ENCODE measurements at regions not wholly inside any gene's neighbourhood (a gene's known extent, or its start where the extent isn't known, plus 50 kb on each side); places are given as distances from the start of the nearest gene placed in this dataset.

GRCh38 chr14:82390586-82390985 is 856.9 kb upstream of the SEL1L start:
- TF ChIP-seq CTCF (IDR thresholded peaks at IDR 0.05), result no peak
- no peak for DNase-seq
- Histone ChIP-seq H3K4me1 (no peaks in the 10 kb centered on the region), H3K36me3 (no peaks in the 10 kb centered on the region), H3K4me3 (no peak overlapping the region), H3K27me3 (ENCODE audit: low read depth) (no peaks in the 10 kb centered on the region), H3K27ac (no peak overlapping the region), H3K9me3 (no peaks in the 10 kb centered on the region)
- intact Hi-C loops (cut with DNase I), result no loop called here
- ATAC-seq, result no peak

GRCh38 chr14:82394916-82395315 is 861.3 kb upstream of the SEL1L start:
- no peaks in the 10 kb centered on the region for H3K9me3 ChIP-seq
- DNase-seq, result no peak
- H3K36me3 ChIP-seq, result no peaks in the 10 kb centered on the region
- H3K27me3 ChIP-seq (ENCODE audit: low read depth), result no peaks in the 10 kb centered on the region
- no peak for ATAC-seq
- TF ChIP-seq CTCF (IDR thresholded peaks at IDR 0.05), result no peak
- H3K27ac ChIP-seq, result no peak overlapping the region
- H3K4me3 ChIP-seq, result no peak overlapping the region
- intact Hi-C loops (cut with DNase I), result no loop called here
- no peaks in the 10 kb centered on the region for H3K4me1 ChIP-seq

GRCh38 chr14:82398256-82398655 is 864.6 kb upstream of the SEL1L start:
- intact Hi-C loops (cut with DNase I), result no loop called here
- Histone ChIP-seq H3K36me3 (no peaks in the 10 kb centered on the region), H3K9me3 (no peaks in the 10 kb centered on the region), H3K4me1 (no peaks in the 10 kb centered on the region), H3K27me3 (ENCODE audit: low read depth) (no peaks in the 10 kb centered on the region), H3K27ac (no peak overlapping the region), H3K4me3 (no peak overlapping the region)
- ATAC-seq, result no peak
- no peak for DNase-seq
- TF ChIP-seq CTCF (IDR thresholded peaks at IDR 0.05), result no peak

- Histone ChIP-seq H3K4me1 (no peaks in the 10 kb centered on the region), H3K36me3 (no peaks in the 10 kb centered on the region), H3K9me3 (no peaks in the 10 kb centered on the region), H3K27me3 (ENCODE audit: low read depth) (no peaks in the 10 kb centered on the region), H3K4me3 (no peak overlapping the region), H3K27ac (no peak overlapping the region)
- intact Hi-C loops (cut with DNase I), result no loop called here
- ATAC-seq (no peak), DNase-seq (no peak)
- TF ChIP-seq CTCF (IDR thresholded peaks at IDR 0.05), result no peak
Measured at GRCh38 chr14:82403987-82404386, 870.3 kb upstream of the SEL1L start.

GRCh38 chr14:82410064-82410463 is 876.4 kb upstream of the SEL1L start:
- TF ChIP-seq CTCF (IDR thresholded peaks at IDR 0.05), result no peak
- Histone ChIP-seq H3K4me1 (no peaks in the 10 kb centered on the region), H3K4me3 (no peak overlapping the region), H3K27me3 (ENCODE audit: low read depth) (no peaks in the 10 kb centered on the region), H3K36me3 (no peaks in the 10 kb centered on the region), H3K9me3 (no peaks in the 10 kb centered on the region), H3K27ac (no peak overlapping the region)
- no peak for DNase-seq
- intact Hi-C loops (cut with DNase I), result no loop called here
- no peak for ATAC-seq

GRCh38 chr14:82411298-82411697 is 877.6 kb upstream of the SEL1L start:
- intact Hi-C loops (cut with DNase I), result no loop called here
- ATAC-seq (no peak), DNase-seq (no peak)
- Histone ChIP-seq H3K4me3 (no peak overlapping the region), H3K27me3 (ENCODE audit: low read depth) (no peaks in the 10 kb centered on the region), H3K4me1 (no peaks in the 10 kb centered on the region), H3K36me3 (no peaks in the 10 kb centered on the region), H3K27ac (no peak overlapping the region), H3K9me3 (no peaks in the 10 kb centered on the region)
- no peak for TF ChIP-seq CTCF (IDR thresholded peaks at IDR 0.05)
